ENCODE measurements at regions not wholly inside any gene's neighbourhood (a gene's known extent, or its start where the extent isn't known, plus 50 kb on each side); places are given as distances from the start of the nearest gene placed in this dataset.
A peak's percentile ranks its signal among the peaks of the same experiment; 100 is the strongest.

DNA sequence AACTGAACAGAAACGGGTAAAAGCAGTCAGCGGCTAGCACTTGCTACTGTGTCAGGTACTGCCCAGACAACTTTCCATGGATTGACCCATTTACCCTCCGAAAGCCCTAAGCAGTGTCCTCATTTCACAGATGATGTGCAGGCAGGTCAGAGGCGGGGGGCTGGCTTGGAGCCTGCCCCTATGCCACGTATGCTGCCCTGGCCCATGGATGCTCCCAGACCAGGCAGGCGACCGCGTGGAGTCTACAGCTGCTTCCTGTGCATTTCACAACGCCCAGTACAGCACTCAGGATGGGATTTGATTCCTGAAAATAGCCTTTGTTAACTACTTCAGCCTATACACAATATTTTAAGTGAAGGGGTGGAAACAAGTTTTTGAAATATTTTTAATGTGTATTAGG, 202.9 kb downstream of the NXNL2 start:
- H3K9me3 ChIP-seq (ENCODE audit: control insufficient read depth, insufficient read depth, low read length) = no peaks in the 10 kb centered on the region
- peaks cover 8% of the 10 kb centered on the region for H3K4me1 ChIP-seq (ENCODE audit: control insufficient read depth, insufficient read depth, low read length)
- no peaks in the 10 kb centered on the region for H3K36me3 ChIP-seq (ENCODE audit: control insufficient read depth, insufficient read depth, low read length)
- no peak overlapping the region for H3K27ac ChIP-seq (ENCODE audit: low read depth, low read length)
- no peak for DNase-seq (ENCODE audit: low read depth in 4 of 6, low spot score in 6 of 6)
- H3K4me3 ChIP-seq (ENCODE audit: low read depth, low read length) = no peak overlapping the region
- 78% methylated on average over 4 of the region's 9 CpGs for WGBS (ENCODE audit: insufficient coverage)
- no peaks in the 10 kb centered on the region for H3K27me3 ChIP-seq (ENCODE audit: control insufficient read depth, insufficient read depth, low read length)

DNA sequence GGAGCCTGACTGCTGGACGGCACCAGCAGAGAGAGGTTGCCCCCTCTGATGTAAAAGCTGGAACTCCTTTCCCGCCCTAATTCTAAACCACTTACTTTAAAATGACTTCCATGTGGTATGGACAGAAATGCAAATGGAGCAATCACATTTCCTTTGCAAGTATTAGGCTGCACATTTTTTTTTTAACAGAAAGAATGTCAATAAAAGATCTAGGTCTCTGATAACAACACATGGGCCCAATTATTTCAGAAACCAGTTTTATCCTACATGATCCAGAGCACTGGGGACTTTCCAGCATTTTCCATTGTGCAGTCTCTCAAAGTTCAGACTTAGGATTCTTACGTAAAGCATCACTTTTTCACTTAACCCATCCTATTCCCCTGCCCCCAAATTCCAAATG, 203.7 kb downstream of the NXNL2 start:
- no peak for DNase-seq (ENCODE audit: low read depth in 4 of 6, low spot score in 6 of 6)

DNA sequence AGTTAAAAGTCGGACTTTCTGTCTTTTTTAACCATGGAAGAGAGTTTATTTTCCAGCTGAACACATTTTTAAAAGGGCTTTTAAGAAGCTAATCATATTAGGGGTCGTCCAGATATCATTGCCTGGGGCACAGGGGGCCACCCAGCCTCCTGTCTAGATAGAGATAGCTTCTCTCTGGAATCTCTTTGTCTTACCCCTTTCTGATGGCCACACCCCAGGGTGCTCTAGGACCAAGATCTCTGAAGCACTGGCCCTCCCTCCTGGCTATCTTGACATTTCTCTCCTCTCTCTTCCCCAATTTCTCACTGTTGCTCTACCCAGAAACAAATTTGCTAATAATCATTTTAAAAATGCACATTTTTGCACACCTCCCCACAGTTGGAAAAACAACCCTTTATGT, 204.4 kb downstream of the NXNL2 start:
- WGBS (ENCODE audit: insufficient coverage) = no CpG with 5 or more reads among the region's 2 CpGs
- no peaks in the 10 kb centered on the region for H3K36me3 ChIP-seq (ENCODE audit: control insufficient read depth, insufficient read depth, low read length)
- DNase-seq (ENCODE audit: low read depth in 4 of 6, low spot score in 6 of 6) = no peak
- H3K27me3 ChIP-seq (ENCODE audit: control insufficient read depth, insufficient read depth, low read length) = no peaks in the 10 kb centered on the region
- no peak overlapping the region for H3K27ac ChIP-seq (ENCODE audit: low read depth, low read length)
- peaks cover 13% of the 10 kb centered on the region for H3K4me1 ChIP-seq (ENCODE audit: control insufficient read depth, insufficient read depth, low read length)
- H3K9me3 ChIP-seq (ENCODE audit: control insufficient read depth, insufficient read depth, low read length) = no peaks in the 10 kb centered on the region
- H3K4me3 ChIP-seq (ENCODE audit: low read depth, low read length) = no peak overlapping the region

More for the DNA sequence above, 203.7 kb downstream of the NXNL2 start:
- Histone ChIP-seq H3K4me1 (ENCODE audit: control insufficient read depth, insufficient read depth, low read length) (peaks cover 10% of the 10 kb centered on the region), H3K36me3 (ENCODE audit: control insufficient read depth, insufficient read depth, low read length) (no peaks in the 10 kb centered on the region), H3K9me3 (ENCODE audit: control insufficient read depth, insufficient read depth, low read length) (no peaks in the 10 kb centered on the region), H3K27me3 (ENCODE audit: control insufficient read depth, insufficient read depth, low read length) (no peaks in the 10 kb centered on the region), H3K4me3 (ENCODE audit: low read depth, low read length) (no peak overlapping the region), H3K27ac (ENCODE audit: low read depth, low read length) (no peak overlapping the region)
- no CpG with 5 or more reads among the region's 3 CpGs for WGBS (ENCODE audit: insufficient coverage)

DNA sequence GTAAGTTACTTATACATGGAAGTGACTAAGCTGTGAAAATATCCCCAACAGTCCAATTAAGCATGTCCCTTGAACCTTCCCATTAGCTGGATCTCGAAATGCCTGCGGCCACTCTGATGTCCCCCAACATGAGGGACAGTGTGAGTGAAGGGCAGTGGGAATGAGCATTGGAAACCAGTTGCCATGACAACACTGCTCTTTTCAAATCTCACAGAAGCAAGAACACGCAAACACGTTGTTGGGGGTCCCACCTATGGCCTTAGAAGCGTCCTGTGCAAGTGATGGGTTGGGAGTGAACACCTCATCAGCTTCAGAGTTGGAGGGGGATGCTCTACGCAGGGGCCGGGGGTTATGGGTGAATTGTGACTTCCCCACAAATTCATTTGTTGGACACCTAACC, 205.9 kb downstream of the NXNL2 start:
- Histone ChIP-seq H3K4me1 (ENCODE audit: control insufficient read depth, insufficient read depth, low read length) (peaks cover 13% of the 10 kb centered on the region), H3K36me3 (ENCODE audit: control insufficient read depth, insufficient read depth, low read length) (no peaks in the 10 kb centered on the region), H3K27me3 (ENCODE audit: control insufficient read depth, insufficient read depth, low read length) (no peaks in the 10 kb centered on the region), H3K27ac (ENCODE audit: low read depth, low read length) (no peak overlapping the region), H3K9me3 (ENCODE audit: control insufficient read depth, insufficient read depth, low read length) (no peaks in the 10 kb centered on the region), H3K4me3 (ENCODE audit: low read depth, low read length) (no peak overlapping the region)
- no CpG with 5 or more reads among the region's 7 CpGs for WGBS (ENCODE audit: insufficient coverage)
- no peak for DNase-seq (ENCODE audit: low read depth in 4 of 6, low spot score in 6 of 6)

DNA sequence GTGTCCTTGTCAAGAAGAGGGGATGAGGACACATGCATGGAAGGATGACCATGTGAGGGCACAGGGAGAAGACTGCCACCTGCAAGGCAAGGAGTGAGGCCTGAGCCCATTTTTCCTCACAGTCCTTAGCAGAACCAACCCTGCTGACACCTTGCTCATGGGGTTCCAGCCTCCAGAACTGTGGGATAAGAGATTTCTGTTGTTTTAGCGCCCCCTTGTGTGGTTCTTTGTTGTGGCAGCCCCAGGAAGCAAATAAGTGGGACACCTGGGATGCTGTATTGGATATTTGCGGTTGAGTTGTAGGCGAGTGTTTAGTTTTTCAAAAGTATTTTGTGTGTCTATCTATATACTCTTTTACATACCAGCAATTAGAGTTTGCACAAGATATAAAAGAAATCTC, 206.4 kb downstream of the NXNL2 start:
- no peak for DNase-seq (ENCODE audit: low read depth in 4 of 6, low spot score in 6 of 6)
- Histone ChIP-seq H3K36me3 (ENCODE audit: control insufficient read depth, insufficient read depth, low read length) (no peaks in the 10 kb centered on the region), H3K27ac (ENCODE audit: low read depth, low read length) (no peak overlapping the region), H3K4me3 (ENCODE audit: low read depth, low read length) (no peak overlapping the region), H3K9me3 (ENCODE audit: control insufficient read depth, insufficient read depth, low read length) (no peaks in the 10 kb centered on the region), H3K4me1 (ENCODE audit: control insufficient read depth, insufficient read depth, low read length) (peaks cover 14% of the 10 kb centered on the region), H3K27me3 (ENCODE audit: control insufficient read depth, insufficient read depth, low read length) (no peaks in the 10 kb centered on the region)
- WGBS (ENCODE audit: insufficient coverage) = 0% methylated on average over 1 of the region's 3 CpGs

DNA sequence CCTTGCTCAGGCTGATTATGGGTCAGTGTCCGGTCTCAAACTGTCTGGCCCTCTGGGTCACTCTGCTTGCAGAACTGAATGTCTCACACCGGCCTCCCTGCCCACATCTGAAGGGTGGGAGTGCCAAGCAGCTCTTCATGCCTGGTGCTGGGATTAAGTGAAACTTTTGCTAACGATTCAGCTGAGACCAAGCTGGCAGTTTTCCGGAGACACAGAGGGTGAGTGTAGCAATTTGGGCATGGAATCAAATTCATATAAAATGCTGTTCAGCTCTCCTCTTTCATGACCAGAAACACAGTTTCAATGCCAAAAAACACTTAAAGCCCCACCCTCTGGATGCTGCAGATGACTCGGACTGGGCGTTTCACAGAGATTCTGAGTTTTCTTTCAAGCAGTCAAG, 207.5 kb downstream of the NXNL2 start:
- Histone ChIP-seq H3K36me3 (ENCODE audit: control insufficient read depth, insufficient read depth, low read length) (no peaks in the 10 kb centered on the region), H3K27me3 (ENCODE audit: control insufficient read depth, insufficient read depth, low read length) (no peaks in the 10 kb centered on the region), H3K27ac (ENCODE audit: low read depth, low read length) (peak overlapping the region; percentile 47), H3K4me3 (ENCODE audit: low read depth, low read length) (no peak overlapping the region), H3K4me1 (ENCODE audit: control insufficient read depth, insufficient read depth, low read length) (peaks cover 26% of the 10 kb centered on the region), H3K9me3 (ENCODE audit: control insufficient read depth, insufficient read depth, low read length) (no peaks in the 10 kb centered on the region)
- DNase-seq (ENCODE audit: low read depth in 4 of 6, low spot score in 6 of 6) = peak in 2 of 6 donors; percentile 58 to 92
- WGBS (ENCODE audit: insufficient coverage) = 44% methylated on average over 2 of the region's 6 CpGs

DNA sequence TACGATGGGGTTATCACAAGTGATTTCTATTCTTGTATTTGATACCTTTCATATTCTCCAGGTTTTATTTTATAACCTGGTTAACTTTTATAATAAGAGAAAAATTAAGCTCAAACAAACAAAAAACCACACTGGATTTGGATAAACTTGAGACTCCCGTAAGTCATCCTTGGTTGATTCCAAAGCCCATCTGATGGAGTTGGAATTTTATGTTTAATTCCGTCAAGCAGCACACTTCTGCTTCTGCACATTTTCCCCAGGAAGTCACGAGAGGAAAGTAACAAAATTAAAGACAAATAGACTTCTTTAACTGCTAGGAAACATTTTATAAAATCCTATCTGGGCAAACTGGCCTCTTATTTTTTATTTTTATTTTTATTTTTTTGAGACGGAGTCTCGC, 207.9 kb downstream of the NXNL2 start:
- H3K27ac ChIP-seq (ENCODE audit: low read depth, low read length) = no peak overlapping the region
- no peaks in the 10 kb centered on the region for H3K9me3 ChIP-seq (ENCODE audit: control insufficient read depth, insufficient read depth, low read length)
- H3K4me3 ChIP-seq (ENCODE audit: low read depth, low read length) = no peak overlapping the region
- no peak for DNase-seq (ENCODE audit: low read depth in 4 of 6, low spot score in 6 of 6)
- peaks cover 27% of the 10 kb centered on the region for H3K4me1 ChIP-seq (ENCODE audit: control insufficient read depth, insufficient read depth, low read length)
- H3K36me3 ChIP-seq (ENCODE audit: control insufficient read depth, insufficient read depth, low read length) = no peaks in the 10 kb centered on the region
- no peaks in the 10 kb centered on the region for H3K27me3 ChIP-seq (ENCODE audit: control insufficient read depth, insufficient read depth, low read length)
- no CpG with 5 or more reads among the region's 6 CpGs for WGBS (ENCODE audit: insufficient coverage)

- whole genome bisulfite sequencing (ENCODE audit: insufficient coverage) = 80% methylated on average over 1 of the region's 2 CpGs
- Histone ChIP-seq H3K9me3 (ENCODE audit: control insufficient read depth, insufficient read depth, low read length) (no peaks in the 10 kb centered on the region), H3K36me3 (ENCODE audit: control insufficient read depth, insufficient read depth, low read length) (no peaks in the 10 kb centered on the region), H3K27me3 (ENCODE audit: control insufficient read depth, insufficient read depth, low read length) (no peaks in the 10 kb centered on the region), H3K27ac (ENCODE audit: low read depth, low read length) (peak overlapping the region; percentile 50), H3K4me3 (ENCODE audit: low read depth, low read length) (no peak overlapping the region), H3K4me1 (ENCODE audit: control insufficient read depth, insufficient read depth, low read length) (peaks cover 25% of the 10 kb centered on the region)
- DNase-seq (ENCODE audit: low read depth in 4 of 6, low spot score in 6 of 6) = no peak
Measured at GRCh38 chr9:88745276-88746001, 210.5 kb downstream of the NXNL2 start.

DNA sequence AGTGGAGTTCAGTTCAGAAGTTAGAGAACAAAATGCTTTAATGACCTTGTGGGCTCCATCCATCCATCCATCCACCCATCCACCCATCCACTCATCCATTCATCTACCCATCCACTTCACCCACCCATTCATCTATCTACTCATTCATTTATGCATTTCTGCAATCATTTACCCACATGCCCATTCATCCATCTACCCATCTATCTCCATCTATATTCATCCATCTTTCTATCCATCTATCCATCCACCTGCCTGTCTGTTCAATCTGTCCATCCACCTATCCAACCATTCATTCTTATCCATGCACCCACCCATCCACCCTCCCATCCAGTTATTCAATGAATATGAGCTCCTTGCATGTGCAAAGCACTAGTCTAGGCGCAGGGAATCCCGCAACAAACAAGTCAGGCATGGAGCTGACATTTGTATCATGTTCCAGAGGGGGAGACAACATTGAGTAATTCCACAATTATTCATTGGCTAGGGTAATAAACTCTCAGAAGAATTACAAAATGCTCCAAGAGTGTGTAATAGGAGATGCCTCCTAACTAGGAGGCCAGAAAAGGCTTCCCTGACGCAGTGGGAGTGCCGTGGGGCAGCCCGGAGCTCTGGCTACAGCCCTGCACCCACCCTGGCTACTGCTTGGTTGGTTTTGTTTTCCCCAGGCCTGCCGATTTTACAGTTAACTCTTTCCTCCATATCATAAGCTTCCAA, 211.2 kb downstream of the NXNL2 start:
- Histone ChIP-seq H3K27ac (ENCODE audit: low read depth, low read length) (peak overlapping the region; percentile 45), H3K36me3 (ENCODE audit: control insufficient read depth, insufficient read depth, low read length) (no peaks in the 10 kb centered on the region), H3K9me3 (ENCODE audit: control insufficient read depth, insufficient read depth, low read length) (no peaks in the 10 kb centered on the region), H3K4me1 (ENCODE audit: control insufficient read depth, insufficient read depth, low read length) (peaks cover 25% of the 10 kb centered on the region), H3K4me3 (ENCODE audit: low read depth, low read length) (no peak overlapping the region), H3K27me3 (ENCODE audit: control insufficient read depth, insufficient read depth, low read length) (no peaks in the 10 kb centered on the region)
- 24% methylated on average over 4 of the region's 6 CpGs for WGBS (ENCODE audit: insufficient coverage)
- DNase-seq (ENCODE audit: low read depth in 4 of 6, low spot score in 6 of 6) = no peak

All from spinal cord (tissue), 9 donors.